Endothelial cell of umbilical vein (primary cell): ENCODE measurements at regions not wholly inside any gene's neighbourhood (a gene's known extent, or its start where the extent isn't known, plus 50 kb on each side); places are given as distances from the start of the nearest gene placed in this dataset.

Experiments
- EZH2 ChIP-seq: IDR thresholded peaks from 2 replicates; pipeline ENCODE4 v1.6.1; 2012; ENCODE audit warnings: borderline replicate concordance, low read depth, mild to moderate bottlenecking, moderate library complexity, low read length, inconsistent platforms; ENCODE audit not compliant: severe bottlenecking
- POLR2A ChIP-seq: IDR thresholded peaks from 2 replicates; pipeline ENCODE4 v1.6.1; 2012; ENCODE audit warnings: low read depth, mild to moderate bottlenecking, control low read depth, low read length
- POLR2AphosphoS5 ChIP-seq: IDR thresholded peaks from 2 replicates; pipeline ENCODE4 v1.6.1; 2012; ENCODE audit warnings: low read depth, mild to moderate bottlenecking, control low read depth, low read length, moderate library complexity; ENCODE audit not compliant: insufficient read depth
- TF ChIP-seq, protein P1 (sequence below), 2 donors: IDR thresholded peaks; 1 replicate in 1 of 2; 2 replicates in 1 of 2; pipeline ENCODE4 v1.5.1; 2011; ENCODE audit warnings: low read length in 2 of 2, mild to moderate bottlenecking in 2 of 2, moderate library complexity in 2 of 2, control low read depth in 1 of 2, inconsistent platforms in 1 of 2, low read depth in 1 of 2; ENCODE audit not compliant: insufficient read depth in 1 of 2; ENCODE audit errors: extremely low read depth in 1 of 2
- TF ChIP-seq, protein P2 (sequence below): IDR thresholded peaks from 2 replicates; pipeline ENCODE4 v1.6.1; 2011; ENCODE audit not compliant: insufficient read depth, insufficient read length

DNA sequence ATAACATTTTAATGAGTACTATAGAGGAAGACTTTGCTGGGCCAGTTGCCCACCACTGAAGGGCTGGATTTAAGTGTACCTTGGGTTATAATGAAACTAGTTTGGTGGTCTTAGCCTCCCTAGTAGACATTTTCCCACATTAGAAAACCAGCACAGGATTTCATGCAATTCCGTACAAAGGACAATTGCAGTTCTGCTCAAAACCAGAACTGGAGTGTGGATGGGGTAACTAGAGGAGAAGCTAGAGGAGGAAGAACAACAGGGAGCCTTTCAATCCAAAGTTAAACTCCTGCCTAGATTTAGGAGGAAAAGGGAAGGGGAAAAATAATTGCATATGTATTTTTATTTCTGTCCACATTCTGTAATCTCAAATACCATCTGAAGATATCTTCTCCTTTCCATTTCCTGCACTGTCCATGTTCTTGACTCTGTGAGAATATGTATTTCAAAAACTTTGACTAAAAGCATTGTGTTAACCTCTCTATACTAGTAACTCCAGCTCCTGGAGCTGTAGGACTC is 97.5 kb upstream of the SSBP2 start:
- TF ChIP-seq POLR2AphosphoS5: no peak
- TF ChIP-seq POLR2A: no peak
- TF ChIP-seq, protein P1, sequence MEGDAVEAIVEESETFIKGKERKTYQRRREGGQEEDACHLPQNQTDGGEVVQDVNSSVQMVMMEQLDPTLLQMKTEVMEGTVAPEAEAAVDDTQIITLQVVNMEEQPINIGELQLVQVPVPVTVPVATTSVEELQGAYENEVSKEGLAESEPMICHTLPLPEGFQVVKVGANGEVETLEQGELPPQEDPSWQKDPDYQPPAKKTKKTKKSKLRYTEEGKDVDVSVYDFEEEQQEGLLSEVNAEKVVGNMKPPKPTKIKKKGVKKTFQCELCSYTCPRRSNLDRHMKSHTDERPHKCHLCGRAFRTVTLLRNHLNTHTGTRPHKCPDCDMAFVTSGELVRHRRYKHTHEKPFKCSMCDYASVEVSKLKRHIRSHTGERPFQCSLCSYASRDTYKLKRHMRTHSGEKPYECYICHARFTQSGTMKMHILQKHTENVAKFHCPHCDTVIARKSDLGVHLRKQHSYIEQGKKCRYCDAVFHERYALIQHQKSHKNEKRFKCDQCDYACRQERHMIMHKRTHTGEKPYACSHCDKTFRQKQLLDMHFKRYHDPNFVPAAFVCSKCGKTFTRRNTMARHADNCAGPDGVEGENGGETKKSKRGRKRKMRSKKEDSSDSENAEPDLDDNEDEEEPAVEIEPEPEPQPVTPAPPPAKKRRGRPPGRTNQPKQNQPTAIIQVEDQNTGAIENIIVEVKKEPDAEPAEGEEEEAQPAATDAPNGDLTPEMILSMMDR (IDR thresholded peaks at IDR 0.05; ENCODE audit: extremely low read depth in 1 of 2, insufficient read depth in 1 of 2, low read depth in 1 of 2, low read length in 2 of 2): no peak
- no peak for TF ChIP-seq EZH2
- TF ChIP-seq, protein P2, sequence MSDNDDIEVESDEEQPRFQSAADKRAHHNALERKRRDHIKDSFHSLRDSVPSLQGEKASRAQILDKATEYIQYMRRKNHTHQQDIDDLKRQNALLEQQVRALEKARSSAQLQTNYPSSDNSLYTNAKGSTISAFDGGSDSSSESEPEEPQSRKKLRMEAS: no peak
